ENCODE measurements at regions not wholly inside any gene's neighbourhood (a gene's known extent, or its start where the extent isn't known, plus 50 kb on each side); places are given as distances from the start of the nearest gene placed in this dataset.

- TF ChIP-seq CTCF (IDR thresholded peaks at IDR 0.05): no peak
- no peak for TF ChIP-seq POLR2A (IDR thresholded peaks at IDR 0.05)
- no peak overlapping the region for H3K4me3 ChIP-seq
- DNase-seq: no peak
Observed at GRCh38 chrX:44651358-44651757, 108.7 kb upstream of the FUNDC1 start.

GRCh38 chrX:44643723-44644122, 101.1 kb upstream of the FUNDC1 start:
- Histone ChIP-seq H3K27ac (no peak overlapping the region), H3K27me3 (no peaks in the 10 kb centered on the region), H3K4me1 (no peaks in the 10 kb centered on the region), H3K4me3 (no peak overlapping the region), H3K9me3 (no peaks in the 10 kb centered on the region), H3K36me3 (no peaks in the 10 kb centered on the region)
- DNase-seq: no peak
- intact Hi-C loops (cut with DNase I): no loop called here
- no peak for TF ChIP-seq POLR2A (IDR thresholded peaks at IDR 0.05)
- no peak for TF ChIP-seq CTCF (IDR thresholded peaks at IDR 0.05)
- 68 to 87% methylated on average over 3 to 5 of the region's 5 CpGs for WGBS, 2 donors

More at GRCh38 chrX:44651358-44651757, 108.7 kb upstream of the FUNDC1 start:
- H3K27ac ChIP-seq: no peak overlapping the region
- no peaks in the 10 kb centered on the region for H3K27me3 ChIP-seq
- no peaks in the 10 kb centered on the region for H3K4me1 ChIP-seq
- intact Hi-C loops (cut with DNase I): no loop called here
- no peaks in the 10 kb centered on the region for H3K9me3 ChIP-seq
- no peaks in the 10 kb centered on the region for H3K36me3 ChIP-seq
- WGBS, 2 donors: 12 to 24% methylated on average over 2 of the region's 2 CpGs

- DNase-seq: no peak
- TF ChIP-seq CTCF (IDR thresholded peaks at IDR 0.05) (no peak), POLR2A (IDR thresholded peaks at IDR 0.05) (no peak)
- no peak overlapping the region for H3K4me3 ChIP-seq
- intact Hi-C loops (cut with DNase I): no loop called here
- no peaks in the 10 kb centered on the region for H3K36me3 ChIP-seq
- no peaks in the 10 kb centered on the region for H3K9me3 ChIP-seq
- no peaks in the 10 kb centered on the region for H3K27me3 ChIP-seq
- 43 to 78% methylated on average over 1 of the region's 1 CpG for WGBS, 2 donors
- no peaks in the 10 kb centered on the region for H3K4me1 ChIP-seq
- no peak overlapping the region for H3K27ac ChIP-seq
Observed at GRCh38 chrX:44637282-44637681, 94.6 kb upstream of the FUNDC1 start.

GRCh38 chrX:44621078-44621477, 78.4 kb upstream of the FUNDC1 start:
- Histone ChIP-seq H3K4me1 (no peaks in the 10 kb centered on the region), H3K27ac (no peak overlapping the region), H3K36me3 (no peaks in the 10 kb centered on the region), H3K27me3 (no peaks in the 10 kb centered on the region), H3K9me3 (no peaks in the 10 kb centered on the region), H3K4me3 (no peak overlapping the region)
- intact Hi-C loops (cut with DNase I): no loop called here
- TF ChIP-seq POLR2A (IDR thresholded peaks at IDR 0.05) (no peak), CTCF (IDR thresholded peaks at IDR 0.05) (no peak)
- DNase-seq: no peak
- WGBS, 2 donors: 55 to 63% methylated on average over 3 to 4 of the region's 4 CpGs

- no peaks in the 10 kb centered on the region for H3K4me1 ChIP-seq
- no peaks in the 10 kb centered on the region for H3K27me3 ChIP-seq
- no peak overlapping the region for H3K27ac ChIP-seq
- intact Hi-C loops (cut with DNase I): no loop called here
- DNase-seq: no peak
- TF ChIP-seq POLR2A (IDR thresholded peaks at IDR 0.05) (no peak), CTCF (IDR thresholded peaks at IDR 0.05) (no peak)
- WGBS, 2 donors: 66 to 100% methylated on average over 1 to 4 of the region's 4 CpGs
- no peaks in the 10 kb centered on the region for H3K36me3 ChIP-seq
- no peaks in the 10 kb centered on the region for H3K9me3 ChIP-seq
- H3K4me3 ChIP-seq: no peak overlapping the region
Observed at GRCh38 chrX:44619039-44619438, 76.4 kb upstream of the FUNDC1 start.
